ENCODE measurements at regions not wholly inside any gene's neighbourhood (a gene's known extent, or its start where the extent isn't known, plus 50 kb on each side); places are given as distances from the start of the nearest gene placed in this dataset.
"Not testable (repeated sequence)": the region's sequence is repeated elsewhere in the genome, so short reads cannot be mapped to it uniquely, and the experiment has no call there.

- Histone ChIP-seq H3K4me1 (ENCODE audit: control insufficient read depth, insufficient read depth, low read length) (peaks cover 8% of the 10 kb centered on the region), H3K9me3 (replicated peaks; ENCODE audit: low read length) (no peaks in the 10 kb centered on the region), H3K27me3 (ENCODE audit: control insufficient read depth, insufficient read depth, low read length) (no peaks in the 10 kb centered on the region), H3K4me2 (ENCODE audit: low read length) (peak overlapping the region; percentile 46), H3K36me3 (ENCODE audit: insufficient read depth, low read length) (no peaks in the 10 kb centered on the region), H3K9ac (ENCODE audit: low read depth, low read length) (peak overlapping the region; percentile 16), H3K4me3 (ENCODE audit: low read length) (no peak overlapping the region)
Observed at GRCh38 chr13:103883164-103883563, 816.9 kb upstream of the SLC10A2 start.

GRCh38 chr13:103880146-103880545 is 813.9 kb upstream of the SLC10A2 start:
- not testable (repeated sequence) for H3K9me3 ChIP-seq (replicated peaks; ENCODE audit: low read length); H3K36me3 ChIP-seq (ENCODE audit: insufficient read depth, low read length); H3K9ac ChIP-seq (ENCODE audit: low read depth, low read length); H3K4me1 ChIP-seq (ENCODE audit: control insufficient read depth, insufficient read depth, low read length); H3K27me3 ChIP-seq (ENCODE audit: control insufficient read depth, insufficient read depth, low read length); H3K4me3 ChIP-seq (ENCODE audit: low read length); H3K4me2 ChIP-seq (ENCODE audit: low read length)

GRCh38 chr13:103878891-103879605 is 812.8 kb upstream of the SLC10A2 start:
- H3K4me3 ChIP-seq (ENCODE audit: low read length): no peak overlapping the region
- peaks cover 8% of the 10 kb centered on the region for H3K4me1 ChIP-seq (ENCODE audit: control insufficient read depth, insufficient read depth, low read length)
- no peak overlapping the region for H3K4me2 ChIP-seq (ENCODE audit: low read length)
- no peak overlapping the region for H3K9ac ChIP-seq (ENCODE audit: low read depth, low read length)
- H3K9me3 ChIP-seq (replicated peaks; ENCODE audit: low read length): no peaks in the 10 kb centered on the region
- H3K27me3 ChIP-seq (ENCODE audit: control insufficient read depth, insufficient read depth, low read length): no peaks in the 10 kb centered on the region
- H3K36me3 ChIP-seq (ENCODE audit: insufficient read depth, low read length): no peaks in the 10 kb centered on the region

GRCh38 chr13:103876571-103876970 is 810.4 kb upstream of the SLC10A2 start:
- H3K4me3 ChIP-seq (ENCODE audit: low read length): no peak overlapping the region
- H3K4me1 ChIP-seq (ENCODE audit: control insufficient read depth, insufficient read depth, low read length): no peaks in the 10 kb centered on the region
- no peak overlapping the region for H3K9ac ChIP-seq (ENCODE audit: low read depth, low read length)
- no peaks in the 10 kb centered on the region for H3K9me3 ChIP-seq (replicated peaks; ENCODE audit: low read length)
- H3K27me3 ChIP-seq (ENCODE audit: control insufficient read depth, insufficient read depth, low read length): no peaks in the 10 kb centered on the region
- H3K4me2 ChIP-seq (ENCODE audit: low read length): no peak overlapping the region
- H3K36me3 ChIP-seq (ENCODE audit: insufficient read depth, low read length): no peaks in the 10 kb centered on the region

- H3K4me3 ChIP-seq (ENCODE audit: low read length): no peak overlapping the region
- H3K4me2 ChIP-seq (ENCODE audit: low read length): no peak overlapping the region
- H3K9ac ChIP-seq (ENCODE audit: low read depth, low read length): no peak overlapping the region
- H3K9me3 ChIP-seq (replicated peaks; ENCODE audit: low read length): no peaks in the 10 kb centered on the region
- no peaks in the 10 kb centered on the region for H3K36me3 ChIP-seq (ENCODE audit: insufficient read depth, low read length)
- no peaks in the 10 kb centered on the region for H3K4me1 ChIP-seq (ENCODE audit: control insufficient read depth, insufficient read depth, low read length)
- H3K27me3 ChIP-seq (ENCODE audit: control insufficient read depth, insufficient read depth, low read length): no peaks in the 10 kb centered on the region
Observed at GRCh38 chr13:103873725-103874124, 807.5 kb upstream of the SLC10A2 start.

- H3K9ac ChIP-seq (ENCODE audit: low read depth, low read length): no peak overlapping the region
- no peaks in the 10 kb centered on the region for H3K27me3 ChIP-seq (ENCODE audit: control insufficient read depth, insufficient read depth, low read length)
- no peak overlapping the region for H3K4me3 ChIP-seq (ENCODE audit: low read length)
- no peaks in the 10 kb centered on the region for H3K36me3 ChIP-seq (ENCODE audit: insufficient read depth, low read length)
- no peak overlapping the region for H3K4me2 ChIP-seq (ENCODE audit: low read length)
- H3K9me3 ChIP-seq (replicated peaks; ENCODE audit: low read length): no peaks in the 10 kb centered on the region
- H3K4me1 ChIP-seq (ENCODE audit: control insufficient read depth, insufficient read depth, low read length): no peaks in the 10 kb centered on the region
Observed at GRCh38 chr13:103866048-103866447, 799.8 kb upstream of the SLC10A2 start.

GRCh38 chr13:103862525-103862924 is 796.3 kb upstream of the SLC10A2 start:
- H3K4me2 ChIP-seq (ENCODE audit: low read length): no peak overlapping the region
- no peaks in the 10 kb centered on the region for H3K4me1 ChIP-seq (ENCODE audit: control insufficient read depth, insufficient read depth, low read length)
- H3K9ac ChIP-seq (ENCODE audit: low read depth, low read length): no peak overlapping the region
- no peaks in the 10 kb centered on the region for H3K9me3 ChIP-seq (replicated peaks; ENCODE audit: low read length)
- H3K36me3 ChIP-seq (ENCODE audit: insufficient read depth, low read length): no peaks in the 10 kb centered on the region
- no peak overlapping the region for H3K4me3 ChIP-seq (ENCODE audit: low read length)
- H3K27me3 ChIP-seq (ENCODE audit: control insufficient read depth, insufficient read depth, low read length): no peaks in the 10 kb centered on the region

- Histone ChIP-seq H3K4me2 (ENCODE audit: low read length) (no peak overlapping the region), H3K27me3 (ENCODE audit: control insufficient read depth, insufficient read depth, low read length) (no peaks in the 10 kb centered on the region), H3K4me3 (ENCODE audit: low read length) (no peak overlapping the region), H3K4me1 (ENCODE audit: control insufficient read depth, insufficient read depth, low read length) (no peaks in the 10 kb centered on the region), H3K9ac (ENCODE audit: low read depth, low read length) (no peak overlapping the region), H3K9me3 (replicated peaks; ENCODE audit: low read length) (no peaks in the 10 kb centered on the region), H3K36me3 (ENCODE audit: insufficient read depth, low read length) (no peaks in the 10 kb centered on the region)
Observed at GRCh38 chr13:103859952-103860351, 793.7 kb upstream of the SLC10A2 start.

- Histone ChIP-seq H3K27me3 (ENCODE audit: control insufficient read depth, insufficient read depth, low read length) (no peaks in the 10 kb centered on the region), H3K9me3 (replicated peaks; ENCODE audit: low read length) (no peaks in the 10 kb centered on the region), H3K4me2 (ENCODE audit: low read length) (no peak overlapping the region), H3K4me1 (ENCODE audit: control insufficient read depth, insufficient read depth, low read length) (no peaks in the 10 kb centered on the region), H3K36me3 (ENCODE audit: insufficient read depth, low read length) (no peaks in the 10 kb centered on the region), H3K4me3 (ENCODE audit: low read length) (no peak overlapping the region), H3K9ac (ENCODE audit: low read depth, low read length) (no peak overlapping the region)
Observed at GRCh38 chr13:103852036-103852435, 785.8 kb upstream of the SLC10A2 start.

GRCh38 chr13:103844471-103844870 is 778.3 kb upstream of the SLC10A2 start:
- Histone ChIP-seq H3K9me3 (replicated peaks; ENCODE audit: low read length) (no peaks in the 10 kb centered on the region), H3K36me3 (ENCODE audit: insufficient read depth, low read length) (no peaks in the 10 kb centered on the region), H3K4me1 (ENCODE audit: control insufficient read depth, insufficient read depth, low read length) (no peaks in the 10 kb centered on the region)

GRCh38 chr13:103839460-103839859 is 773.2 kb upstream of the SLC10A2 start:
- no peak overlapping the region for H3K4me2 ChIP-seq (ENCODE audit: low read length)
- H3K4me1 ChIP-seq (ENCODE audit: control insufficient read depth, insufficient read depth, low read length): no peaks in the 10 kb centered on the region
- H3K27me3 ChIP-seq (ENCODE audit: control insufficient read depth, insufficient read depth, low read length): no peaks in the 10 kb centered on the region
- no peak overlapping the region for H3K4me3 ChIP-seq (ENCODE audit: low read length)
- no peaks in the 10 kb centered on the region for H3K36me3 ChIP-seq (ENCODE audit: insufficient read depth, low read length)
- H3K9me3 ChIP-seq (replicated peaks; ENCODE audit: low read length): no peaks in the 10 kb centered on the region
- H3K9ac ChIP-seq (ENCODE audit: low read depth, low read length): no peak overlapping the region

More at GRCh38 chr13:103844471-103844870, 778.3 kb upstream of the SLC10A2 start:
- Histone ChIP-seq H3K4me3 (ENCODE audit: low read length) (no peak overlapping the region), H3K27me3 (ENCODE audit: control insufficient read depth, insufficient read depth, low read length) (no peaks in the 10 kb centered on the region), H3K9ac (ENCODE audit: low read depth, low read length) (no peak overlapping the region), H3K4me2 (ENCODE audit: low read length) (no peak overlapping the region)

GRCh38 chr13:103835052-103835451 is 768.8 kb upstream of the SLC10A2 start:
- Histone ChIP-seq H3K27me3 (ENCODE audit: control insufficient read depth, insufficient read depth, low read length) (no peaks in the 10 kb centered on the region), H3K9me3 (replicated peaks; ENCODE audit: low read length) (no peaks in the 10 kb centered on the region), H3K9ac (ENCODE audit: low read depth, low read length) (no peak overlapping the region), H3K36me3 (ENCODE audit: insufficient read depth, low read length) (no peaks in the 10 kb centered on the region), H3K4me1 (ENCODE audit: control insufficient read depth, insufficient read depth, low read length) (no peaks in the 10 kb centered on the region), H3K4me3 (ENCODE audit: low read length) (no peak overlapping the region), H3K4me2 (ENCODE audit: low read length) (no peak overlapping the region)

All from skeletal muscle satellite cell (primary cell).